ENCODE measurements at regions not wholly inside any gene's neighbourhood (a gene's known extent, or its start where the extent isn't known, plus 50 kb on each side); places are given as distances from the start of the nearest gene placed in this dataset.

DNA sequence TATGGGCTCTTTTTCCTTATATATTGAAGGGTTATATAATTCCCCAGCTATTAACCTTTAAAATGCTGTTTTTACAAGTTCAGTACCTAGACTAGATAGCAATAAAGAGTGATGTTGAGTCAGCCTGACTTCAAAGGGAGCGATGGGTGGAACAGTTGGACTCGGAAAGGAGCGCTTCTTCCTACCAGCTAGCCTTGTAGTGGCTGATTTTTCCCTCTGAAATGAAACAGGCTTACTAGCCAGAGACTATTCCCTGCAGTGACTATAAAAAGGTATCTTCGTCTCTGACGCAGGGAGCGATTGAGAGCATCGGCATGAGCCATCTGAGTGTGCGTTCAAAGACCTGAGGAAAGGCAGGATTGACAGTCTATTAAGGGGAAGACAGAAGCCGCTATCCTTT is 66.0 kb upstream of the GRAMD1B start:
- TF ChIP-seq, protein P1, sequence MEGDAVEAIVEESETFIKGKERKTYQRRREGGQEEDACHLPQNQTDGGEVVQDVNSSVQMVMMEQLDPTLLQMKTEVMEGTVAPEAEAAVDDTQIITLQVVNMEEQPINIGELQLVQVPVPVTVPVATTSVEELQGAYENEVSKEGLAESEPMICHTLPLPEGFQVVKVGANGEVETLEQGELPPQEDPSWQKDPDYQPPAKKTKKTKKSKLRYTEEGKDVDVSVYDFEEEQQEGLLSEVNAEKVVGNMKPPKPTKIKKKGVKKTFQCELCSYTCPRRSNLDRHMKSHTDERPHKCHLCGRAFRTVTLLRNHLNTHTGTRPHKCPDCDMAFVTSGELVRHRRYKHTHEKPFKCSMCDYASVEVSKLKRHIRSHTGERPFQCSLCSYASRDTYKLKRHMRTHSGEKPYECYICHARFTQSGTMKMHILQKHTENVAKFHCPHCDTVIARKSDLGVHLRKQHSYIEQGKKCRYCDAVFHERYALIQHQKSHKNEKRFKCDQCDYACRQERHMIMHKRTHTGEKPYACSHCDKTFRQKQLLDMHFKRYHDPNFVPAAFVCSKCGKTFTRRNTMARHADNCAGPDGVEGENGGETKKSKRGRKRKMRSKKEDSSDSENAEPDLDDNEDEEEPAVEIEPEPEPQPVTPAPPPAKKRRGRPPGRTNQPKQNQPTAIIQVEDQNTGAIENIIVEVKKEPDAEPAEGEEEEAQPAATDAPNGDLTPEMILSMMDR (IDR thresholded peaks at IDR 0.05), result no peak
- no peak for TF ChIP-seq POLR2A (IDR thresholded peaks at IDR 0.05)
- Histone ChIP-seq H3K9me3 (no peaks in the 10 kb centered on the region), H3K36me3 (no peaks in the 10 kb centered on the region), H3K27ac (no peak overlapping the region), H3K4me3 (no peak overlapping the region), H3K4me1 (no peaks in the 10 kb centered on the region), H3K27me3 (no peaks in the 10 kb centered on the region)
- 81% methylated on average over 9 of the region's 9 CpGs for WGBS (ENCODE audit: insufficient coverage, low coverage, low lambda C conversion rate, missing lambda C conversion rate)
- ATAC-seq, result no peak
- intact Hi-C loops (cut with DNase I), result no loop called here
- no peak for DNase-seq

GRCh38 chr11:123363556-123363955 is 66.5 kb upstream of the GRAMD1B start:
- intact Hi-C loops (cut with DNase I), result no loop called here
- ATAC-seq, result no peak
- 50% methylated on average over 4 of the region's 4 CpGs for WGBS (ENCODE audit: insufficient coverage, low coverage, low lambda C conversion rate, missing lambda C conversion rate)
- H3K27ac ChIP-seq, result no peak overlapping the region
- H3K27me3 ChIP-seq, result no peaks in the 10 kb centered on the region
- TF ChIP-seq POLR2A (IDR thresholded peaks at IDR 0.05), result no peak
- TF ChIP-seq, protein P1 (IDR thresholded peaks at IDR 0.05), result no peak
- no peaks in the 10 kb centered on the region for H3K9me3 ChIP-seq
- H3K4me1 ChIP-seq, result no peaks in the 10 kb centered on the region
- H3K36me3 ChIP-seq, result no peaks in the 10 kb centered on the region
- no peak for DNase-seq
- H3K4me3 ChIP-seq, result no peak overlapping the region

DNA sequence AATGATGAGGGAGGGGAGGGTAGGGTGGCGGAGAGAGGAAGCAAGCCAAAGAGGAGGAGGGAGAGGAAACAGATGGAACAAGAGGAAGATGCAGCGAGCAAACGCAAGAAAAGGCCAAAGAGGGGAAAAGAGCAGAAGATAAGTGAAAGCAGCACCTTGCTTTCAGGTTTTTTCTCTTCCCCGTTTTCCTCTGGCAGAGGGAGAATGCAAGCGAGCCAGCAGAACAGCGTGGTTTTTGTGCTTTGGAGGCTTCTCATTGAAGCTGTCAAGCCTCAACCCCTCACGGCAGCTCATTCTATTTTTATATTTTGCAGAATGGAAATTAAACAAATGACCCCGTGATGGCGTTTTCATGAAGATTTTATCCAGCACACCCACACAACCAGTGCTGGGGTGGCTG is 67.1 kb upstream of the GRAMD1B start:
- no peaks in the 10 kb centered on the region for H3K36me3 ChIP-seq
- DNase-seq (no peak), ATAC-seq (no peak)
- no peaks in the 10 kb centered on the region for H3K27me3 ChIP-seq
- TF ChIP-seq, protein P1 (IDR thresholded peaks at IDR 0.05), result no peak
- TF ChIP-seq POLR2A (IDR thresholded peaks at IDR 0.05), result no peak
- intact Hi-C loops (cut with DNase I), result no loop called here
- H3K27ac ChIP-seq, result no peak overlapping the region
- 32% methylated on average over 9 of the region's 9 CpGs for WGBS (ENCODE audit: insufficient coverage, low coverage, low lambda C conversion rate, missing lambda C conversion rate)
- no peak overlapping the region for H3K4me3 ChIP-seq
- no peaks in the 10 kb centered on the region for H3K9me3 ChIP-seq
- no peaks in the 10 kb centered on the region for H3K4me1 ChIP-seq

- Histone ChIP-seq H3K27me3 (no peaks in the 10 kb centered on the region), H3K27ac (no peak overlapping the region), H3K9me3 (no peaks in the 10 kb centered on the region), H3K4me1 (no peaks in the 10 kb centered on the region), H3K4me3 (no peak overlapping the region), H3K36me3 (no peaks in the 10 kb centered on the region)
- no peak for DNase-seq
- no peak for ATAC-seq
- no peak for TF ChIP-seq POLR2A (IDR thresholded peaks at IDR 0.05)
- TF ChIP-seq, protein P1 (IDR thresholded peaks at IDR 0.05), result no peak
- intact Hi-C loops (cut with DNase I), result no loop called here
Observed at GRCh38 chr11:123362186-123362585, 67.9 kb upstream of the GRAMD1B start.

- H3K36me3 ChIP-seq, result no peaks in the 10 kb centered on the region
- TF ChIP-seq, protein P1 (IDR thresholded peaks at IDR 0.05), result no peak
- TF ChIP-seq POLR2A (IDR thresholded peaks at IDR 0.05), result no peak
- H3K9me3 ChIP-seq, result no peaks in the 10 kb centered on the region
- no peaks in the 10 kb centered on the region for H3K4me1 ChIP-seq
- intact Hi-C loops (cut with DNase I), result no loop called here
- no peaks in the 10 kb centered on the region for H3K27me3 ChIP-seq
- H3K27ac ChIP-seq, result no peak overlapping the region
- ATAC-seq (no peak), DNase-seq (no peak)
- 43% methylated on average over 1 of the region's 1 CpG for WGBS (ENCODE audit: insufficient coverage, low coverage, low lambda C conversion rate, missing lambda C conversion rate)
- no peak overlapping the region for H3K4me3 ChIP-seq
Observed at GRCh38 chr11:123361110-123361509, 69.0 kb upstream of the GRAMD1B start.
